ENCODE measurements at regions not wholly inside any gene's neighbourhood (a gene's known extent, or its start where the extent isn't known, plus 50 kb on each side); places are given as distances from the start of the nearest gene placed in this dataset.

DNA sequence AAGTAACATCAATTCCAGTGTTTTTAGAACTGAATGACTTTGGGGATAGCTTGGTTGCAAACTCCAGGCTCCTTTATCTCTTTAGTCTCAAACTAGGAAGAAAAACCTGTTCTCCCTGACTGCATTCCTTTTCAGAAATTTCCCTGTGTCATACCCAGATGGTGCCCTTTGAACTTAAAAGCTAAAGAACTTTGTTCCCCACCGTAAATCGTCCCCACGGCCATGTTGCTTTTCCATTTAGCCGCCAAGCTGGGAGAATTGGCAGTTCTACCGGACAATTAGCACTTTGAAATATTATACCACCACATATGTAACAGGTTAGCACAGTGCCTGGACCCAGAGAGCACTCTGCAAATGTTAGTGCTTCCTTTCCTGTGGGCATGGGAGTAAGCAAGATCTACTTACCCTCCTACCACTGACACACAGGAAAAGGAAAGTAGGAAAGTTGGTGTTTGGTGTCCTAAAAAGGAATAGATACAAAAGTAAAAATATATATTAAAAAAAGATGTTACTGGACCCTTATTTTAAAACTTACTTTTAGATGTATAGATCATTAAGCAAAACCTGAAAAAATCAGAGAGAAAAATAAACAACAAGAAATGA lies 191.9 kb upstream of the MIR17HG start:
- no peak for DNase-seq (ENCODE audit: low read depth)

DNA sequence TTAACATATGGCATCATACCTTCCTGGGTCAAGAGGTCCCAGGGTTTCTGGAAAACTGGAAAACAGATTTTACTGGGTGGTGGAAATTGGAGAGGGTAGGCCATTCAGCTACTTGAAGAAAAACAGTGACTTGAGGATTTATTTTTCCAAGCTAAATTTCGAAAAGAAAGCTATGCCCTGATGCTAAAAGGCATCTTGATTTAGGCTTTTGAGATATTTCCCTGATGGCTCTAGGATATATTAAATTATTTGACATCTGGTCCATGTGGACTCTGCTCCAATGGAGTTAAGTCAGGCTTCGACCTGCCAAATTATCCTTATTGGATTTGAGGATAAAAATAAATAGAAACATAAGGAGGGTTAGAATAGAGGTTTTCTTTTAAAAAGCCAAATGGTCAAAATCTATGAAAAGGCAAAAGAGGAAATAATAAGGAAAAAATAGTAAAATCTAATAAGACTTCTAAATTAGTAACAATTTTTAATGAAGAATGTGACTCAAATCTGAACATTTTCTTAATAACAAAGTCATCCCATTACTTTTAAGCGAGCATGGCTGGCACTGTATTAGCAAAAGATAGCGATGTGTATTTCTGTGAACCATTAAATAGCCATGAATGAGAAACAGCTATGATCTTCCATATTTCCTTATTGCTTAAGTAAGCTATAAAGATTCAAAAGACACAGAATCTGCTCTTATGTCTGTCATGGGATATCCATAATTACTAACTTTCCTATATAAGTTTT lies 190.0 kb upstream of the MIR17HG start:
- no peak for DNase-seq (ENCODE audit: low read depth)

DNA sequence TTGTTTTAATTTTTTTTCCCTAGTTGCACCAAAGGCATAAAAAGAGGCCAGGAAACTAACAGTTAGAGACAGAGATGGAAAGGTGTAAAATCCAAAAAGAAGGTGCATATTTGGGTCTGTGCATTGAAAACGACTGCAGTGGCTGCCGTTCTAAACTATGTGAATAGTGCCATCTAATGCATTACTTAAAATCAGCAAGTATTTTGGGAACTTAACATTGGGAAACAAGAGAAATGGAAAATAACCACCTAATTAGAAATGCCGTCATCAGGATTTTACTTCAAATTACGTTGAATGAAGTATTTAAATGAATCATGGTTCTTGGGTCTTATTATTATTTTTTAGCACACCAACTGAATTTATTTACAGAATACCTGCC lies 189.5 kb upstream of the MIR17HG start:
- DNase-seq (ENCODE audit: low read depth) = no peak

GRCh38 chr13:91162180-91162579 lies 185.3 kb upstream of the MIR17HG start:
- no peak for DNase-seq (ENCODE audit: low read depth)

GRCh38 chr13:91162589-91162988 lies 184.9 kb upstream of the MIR17HG start:
- DNase-seq (ENCODE audit: low read depth) = no peak

DNA sequence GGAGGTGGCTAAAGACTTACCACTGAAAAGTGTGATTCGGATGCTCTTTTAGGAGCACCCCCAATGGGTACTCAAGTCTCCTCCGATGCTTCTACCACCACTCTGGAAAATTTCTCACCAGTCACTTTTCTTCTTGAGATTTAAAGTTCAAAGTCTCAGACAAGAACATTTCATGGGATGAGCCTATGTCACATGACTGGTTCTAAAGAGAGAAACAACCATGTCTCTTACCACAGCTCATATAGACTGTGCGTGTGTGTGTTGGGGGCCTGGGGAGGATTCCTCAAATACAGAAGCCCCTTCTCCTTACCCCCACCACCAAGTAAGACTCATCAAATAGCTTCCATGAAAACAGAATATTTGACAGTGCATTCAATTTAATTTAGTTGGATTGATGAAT lies 181.7 kb upstream of the MIR17HG start:
- no peak for DNase-seq (ENCODE audit: low read depth)

GRCh38 chr13:91166714-91167511 lies 180.6 kb upstream of the MIR17HG start:
- DNase-seq (ENCODE audit: low read depth) = no peak

GRCh38 chr13:91167706-91168385 lies 179.6 kb upstream of the MIR17HG start:
- no peak for DNase-seq (ENCODE audit: low read depth)

GRCh38 chr13:91168386-91168711 lies 179.1 kb upstream of the MIR17HG start:
- DNase-seq (ENCODE audit: low read depth) = no peak

- no peak for DNase-seq (ENCODE audit: low read depth)
Observed at GRCh38 chr13:91169321-91170050, 178.0 kb upstream of the MIR17HG start.

- DNase-seq (ENCODE audit: low read depth) = no peak
Observed at GRCh38 chr13:91172160-91172559, 175.3 kb upstream of the MIR17HG start.

DNA sequence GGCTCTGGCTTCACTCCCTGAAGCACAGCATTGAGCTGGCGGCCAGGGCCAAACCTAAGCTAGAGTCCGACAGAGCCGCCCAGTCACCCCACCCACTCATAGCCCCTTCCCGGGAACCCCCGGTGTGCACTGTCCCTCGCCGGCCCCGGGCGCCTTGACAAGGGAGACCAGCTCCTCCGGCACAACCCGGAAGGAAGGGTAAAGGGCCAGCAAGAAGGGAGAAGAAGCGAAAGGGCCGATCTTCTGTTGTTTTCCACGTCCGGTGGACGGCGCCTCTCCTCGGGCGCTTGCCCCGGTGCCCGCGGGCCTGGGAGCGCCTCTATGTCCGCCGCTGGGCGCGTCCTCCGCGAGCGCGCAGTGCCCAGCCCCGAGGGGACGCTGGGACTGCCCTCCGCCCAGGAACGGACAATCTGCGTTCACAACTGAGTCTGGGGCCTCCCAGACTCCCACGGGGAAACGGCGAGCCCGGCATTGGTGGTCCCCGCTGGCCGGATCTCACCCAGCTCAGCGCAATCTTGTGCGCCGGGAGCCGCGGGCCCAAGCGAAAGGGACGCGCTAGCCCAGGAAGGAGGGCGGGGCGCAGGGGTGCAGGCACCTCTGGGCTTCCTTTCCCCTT lies 172.5 kb upstream of the MIR17HG start:
- no peak for DNase-seq (ENCODE audit: low read depth)

GRCh38 chr13:91178099-91178498 lies 169.4 kb upstream of the MIR17HG start:
- no peak for DNase-seq (ENCODE audit: low read depth)

DNA sequence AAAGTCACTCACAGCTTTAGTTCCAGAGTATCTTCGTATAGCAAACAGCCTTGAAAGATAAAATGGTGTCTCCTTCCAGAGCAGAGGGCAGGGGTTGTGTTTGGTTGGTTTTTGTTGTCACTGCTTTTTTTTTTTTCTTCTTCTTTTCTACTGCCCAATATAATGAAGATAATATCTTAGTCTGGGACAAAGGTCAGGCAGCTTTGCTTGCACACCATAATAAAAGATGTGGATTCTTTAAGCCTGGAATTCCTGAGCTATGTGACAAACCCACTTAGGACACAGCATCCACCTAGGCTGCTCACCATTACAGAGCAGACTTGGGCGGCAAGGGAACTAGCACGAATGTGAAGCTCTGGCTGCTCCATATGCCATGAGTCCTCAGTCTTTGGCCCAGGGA lies 165.6 kb upstream of the MIR17HG start:
- no peak for DNase-seq (ENCODE audit: low read depth)

DNA sequence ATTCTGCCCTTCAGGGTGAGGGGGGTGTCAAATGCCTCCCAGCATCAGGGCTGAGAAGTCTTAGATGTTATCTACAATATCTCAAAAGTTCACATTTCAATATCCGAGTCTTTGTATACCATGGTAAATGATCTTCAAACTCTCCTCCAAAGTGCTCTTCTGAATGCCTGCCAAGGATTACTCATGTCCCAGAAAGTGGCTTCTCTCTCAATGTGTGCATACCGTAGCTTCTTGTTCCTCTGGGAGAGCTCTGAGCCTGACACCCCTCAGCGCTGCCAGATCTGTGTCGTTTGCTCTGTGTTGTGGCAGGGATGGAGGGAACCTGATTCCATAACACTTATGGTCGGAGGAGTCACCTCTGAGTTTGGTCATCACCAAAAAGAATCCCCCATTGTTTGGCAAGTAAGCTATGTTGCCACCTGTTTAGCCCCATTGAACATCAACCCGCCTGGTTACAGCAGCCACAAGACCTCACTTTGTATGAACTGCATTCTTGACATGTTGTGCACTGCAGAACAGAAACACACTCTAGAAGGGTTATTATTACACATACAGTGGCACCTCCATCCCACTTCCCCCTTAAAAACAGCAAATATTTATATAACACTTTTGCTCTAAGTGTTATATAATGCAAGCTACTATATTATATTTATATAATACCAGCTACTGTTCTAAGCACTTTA lies 163.1 kb upstream of the MIR17HG start:
- no peak for DNase-seq (ENCODE audit: low read depth)

- DNase-seq (ENCODE audit: low read depth) = peak; percentile 22
Observed at GRCh38 chr13:91185294-91185863, 162.1 kb upstream of the MIR17HG start.

DNA sequence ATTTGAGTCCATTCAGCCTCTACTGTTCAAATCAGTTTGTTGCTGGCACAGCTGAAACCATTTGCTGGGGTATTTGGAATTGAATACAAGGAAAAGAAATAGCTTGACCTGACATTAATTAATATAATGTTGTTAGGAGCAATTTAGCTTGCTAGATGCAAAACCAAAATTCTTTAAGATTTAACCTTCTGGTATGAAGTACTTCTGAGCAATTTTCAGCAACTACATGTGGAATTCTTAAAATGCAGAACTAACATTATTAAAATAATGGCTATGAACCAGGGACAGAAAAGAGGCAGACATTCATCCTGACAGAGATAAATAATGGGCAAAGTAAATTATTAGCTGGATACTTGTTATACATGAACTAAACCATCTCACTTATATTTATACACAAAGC lies 160.0 kb upstream of the MIR17HG start:
- DNase-seq (ENCODE audit: low read depth) = no peak

GRCh38 chr13:91189506-91189905 lies 158.0 kb upstream of the MIR17HG start:
- no peak for DNase-seq (ENCODE audit: low read depth)

DNA sequence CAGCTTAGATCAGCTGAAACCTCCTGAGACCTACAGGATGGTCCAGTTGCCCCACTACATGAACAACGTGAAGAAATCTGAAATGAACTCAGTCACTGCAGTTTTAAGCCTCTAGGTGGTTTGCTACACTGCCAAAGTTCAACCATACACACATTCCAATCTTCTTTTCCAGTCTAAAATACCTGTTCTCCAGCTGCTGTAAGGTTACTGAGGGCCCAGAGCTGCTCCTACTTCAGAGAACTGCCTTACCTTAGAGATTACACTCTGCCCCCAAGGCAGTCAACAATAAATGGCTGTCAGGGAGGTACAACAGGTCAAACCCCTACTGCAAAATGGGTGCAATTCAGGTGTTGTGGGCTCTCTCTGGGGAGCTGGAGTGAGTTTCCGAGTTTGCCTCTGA lies 154.1 kb upstream of the MIR17HG start:
- no peak for DNase-seq (ENCODE audit: low read depth)

DNA sequence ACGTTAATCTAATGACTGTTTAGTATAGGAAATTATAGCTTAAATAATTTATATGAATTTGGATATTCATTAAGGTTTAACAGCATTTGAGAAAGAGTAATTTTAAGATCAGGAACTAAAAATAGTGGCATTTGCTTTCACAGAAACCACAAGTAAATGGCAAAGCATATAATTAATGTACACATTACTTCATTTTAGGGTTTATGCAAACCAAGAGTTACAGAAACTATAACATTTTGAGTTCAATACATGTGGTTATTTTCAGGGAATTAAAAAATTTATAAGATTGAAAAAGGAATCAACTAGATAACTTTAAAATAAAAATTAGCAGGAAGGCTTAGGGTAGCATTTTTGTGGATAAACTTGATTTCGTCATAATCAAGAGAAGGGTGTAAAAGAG lies 151.7 kb upstream of the MIR17HG start:
- DNase-seq (ENCODE audit: low read depth) = no peak

Measured in forelimb muscle (tissue), 1 donor.